ENCODE measurements at regions not wholly inside any gene's neighbourhood (a gene's known extent, or its start where the extent isn't known, plus 50 kb on each side); places are given as distances from the start of the nearest gene placed in this dataset.

GRCh38 chr3:163273694-163274093 is 1777.1 kb downstream of the OTOL1 start:
- H3K36me3 Mint-ChIP-seq, result no peaks in the 10 kb centered on the region

GRCh38 chr3:163266731-163267130 is 1770.1 kb downstream of the OTOL1 start:
- DNase-seq, result no peak
- no peaks in the 10 kb centered on the region for H3K36me3 ChIP-seq (ENCODE audit: control insufficient read depth in 2 of 2, extremely low read depth in 1 of 2, insufficient read depth in 1 of 2, low read length in 1 of 2)
- H3K27ac Mint-ChIP-seq, result no peak overlapping the region
- ChIA-PET CTCF (no interaction called here), POLR2A (no interaction called here)
- no peaks in the 10 kb centered on the region for H3K4me1 ChIP-seq (ENCODE audit: control insufficient read depth in 1 of 2, extremely low read depth in 1 of 2, insufficient read depth in 2 of 2, low read length in 2 of 2)
- H3K27me3 ChIP-seq (replicated peaks in 1 of 2; ENCODE audit: control insufficient read depth in 2 of 2, extremely low read depth in 1 of 2, insufficient read depth in 2 of 2, low read length in 1 of 2), result no peaks in the 10 kb centered on the region
- no peaks in the 10 kb centered on the region for H3K36me3 Mint-ChIP-seq
- no peak overlapping the region for H3K4me3 Mint-ChIP-seq
- no peak overlapping the region for H3K4me3 ChIP-seq (ENCODE audit: control insufficient read depth in 1 of 2, extremely low read depth in 1 of 2, low read length in 1 of 2)
- H3K27me3 Mint-ChIP-seq, result no peaks in the 10 kb centered on the region
- H3K9me3 Mint-ChIP-seq, result peaks cover 17 to 39% (median 26%) of the 10 kb centered on the region in 3 donors
- no peak for ATAC-seq (replicated peaks in 1 of 4)
- no peak overlapping the region for H3K27ac ChIP-seq (ENCODE audit: low read length)
- no peaks in the 10 kb centered on the region for H3K4me1 Mint-ChIP-seq
- H3K9me3 ChIP-seq, result no peaks in the 10 kb centered on the region

More at GRCh38 chr3:163273694-163274093, 1777.1 kb downstream of the OTOL1 start:
- no peak overlapping the region for H3K4me3 ChIP-seq (ENCODE audit: control insufficient read depth in 1 of 2, extremely low read depth in 1 of 2, low read length in 1 of 2)
- H3K4me1 ChIP-seq (ENCODE audit: control insufficient read depth in 1 of 2, extremely low read depth in 1 of 2, insufficient read depth in 2 of 2, low read length in 2 of 2), result no peaks in the 10 kb centered on the region
- no peaks in the 10 kb centered on the region for H3K4me1 Mint-ChIP-seq
- no peaks in the 10 kb centered on the region for H3K36me3 ChIP-seq (ENCODE audit: control insufficient read depth in 2 of 2, extremely low read depth in 1 of 2, insufficient read depth in 1 of 2, low read length in 1 of 2)
- H3K27ac ChIP-seq (ENCODE audit: low read length), result no peak overlapping the region
- no CpG with 5 or more reads among the region's 2 CpGs for WGBS (ENCODE audit: insufficient coverage)
- no peaks in the 10 kb centered on the region for H3K27me3 Mint-ChIP-seq
- H3K9me3 ChIP-seq, result no peaks in the 10 kb centered on the region
- ChIA-PET CTCF (no interaction called here), POLR2A (no interaction called here)
- H3K9me3 Mint-ChIP-seq, result peaks cover 8 to 18% (median 12%) of the 10 kb centered on the region in 3 donors
- ATAC-seq (replicated peaks in 1 of 4) (no peak), DNase-seq (no peak)
- no peak overlapping the region for H3K27ac Mint-ChIP-seq
- no peaks in the 10 kb centered on the region for H3K27me3 ChIP-seq (replicated peaks in 1 of 2; ENCODE audit: control insufficient read depth in 2 of 2, extremely low read depth in 1 of 2, insufficient read depth in 2 of 2, low read length in 1 of 2)
- no peak overlapping the region for H3K4me3 Mint-ChIP-seq

GRCh38 chr3:163261618-163262017 is 1765.0 kb downstream of the OTOL1 start:
- Mint-ChIP-seq H3K4me1 (no peaks in the 10 kb centered on the region), H3K4me3 (no peak overlapping the region), H3K27ac (no peak overlapping the region), H3K36me3 (no peaks in the 10 kb centered on the region), H3K9me3 (peaks cover 14 to 33% (median 15%) of the 10 kb centered on the region in 3 donors), H3K27me3 (no peaks in the 10 kb centered on the region)
- ChIA-PET CTCF (no interaction called here), POLR2A (no interaction called here)
- Histone ChIP-seq H3K36me3 (ENCODE audit: control insufficient read depth in 2 of 2, extremely low read depth in 1 of 2, insufficient read depth in 1 of 2, low read length in 1 of 2) (no peaks in the 10 kb centered on the region), H3K9me3 (no peaks in the 10 kb centered on the region), H3K4me1 (ENCODE audit: control insufficient read depth in 1 of 2, extremely low read depth in 1 of 2, insufficient read depth in 2 of 2, low read length in 2 of 2) (no peaks in the 10 kb centered on the region), H3K27ac (ENCODE audit: low read length) (no peak overlapping the region), H3K4me3 (ENCODE audit: control insufficient read depth in 1 of 2, extremely low read depth in 1 of 2, low read length in 1 of 2) (no peak overlapping the region), H3K27me3 (replicated peaks in 1 of 2; ENCODE audit: control insufficient read depth in 2 of 2, extremely low read depth in 1 of 2, insufficient read depth in 2 of 2, low read length in 1 of 2) (no peaks in the 10 kb centered on the region)
- no peak for ATAC-seq (replicated peaks in 1 of 4)
- DNase-seq, result no peak

GRCh38 chr3:163261056-163261455 is 1764.4 kb downstream of the OTOL1 start:
- CTCF ChIA-PET, result no interaction called here
- no peak for DNase-seq
- H3K4me1 ChIP-seq (ENCODE audit: control insufficient read depth in 1 of 2, extremely low read depth in 1 of 2, insufficient read depth in 2 of 2, low read length in 2 of 2), result no peaks in the 10 kb centered on the region
- H3K36me3 Mint-ChIP-seq, result no peaks in the 10 kb centered on the region
- POLR2A ChIA-PET, result no interaction called here
- H3K27me3 ChIP-seq (replicated peaks in 1 of 2; ENCODE audit: control insufficient read depth in 2 of 2, extremely low read depth in 1 of 2, insufficient read depth in 2 of 2, low read length in 1 of 2), result no peaks in the 10 kb centered on the region
- no peaks in the 10 kb centered on the region for H3K4me1 Mint-ChIP-seq
- H3K27me3 Mint-ChIP-seq, result no peaks in the 10 kb centered on the region
- ATAC-seq (replicated peaks in 1 of 4), result no peak
- H3K27ac Mint-ChIP-seq, result no peak overlapping the region
- WGBS (ENCODE audit: insufficient coverage), result no CpG with 5 or more reads among the region's 2 CpGs
- no peak overlapping the region for H3K4me3 ChIP-seq (ENCODE audit: control insufficient read depth in 1 of 2, extremely low read depth in 1 of 2, low read length in 1 of 2)
- no peak overlapping the region for H3K27ac ChIP-seq (ENCODE audit: low read length)
- H3K4me3 Mint-ChIP-seq, result no peak overlapping the region
- peaks cover 15 to 31% (median 19%) of the 10 kb centered on the region in 3 donors for H3K9me3 Mint-ChIP-seq
- no peaks in the 10 kb centered on the region for H3K36me3 ChIP-seq (ENCODE audit: control insufficient read depth in 2 of 2, extremely low read depth in 1 of 2, insufficient read depth in 1 of 2, low read length in 1 of 2)
- no peaks in the 10 kb centered on the region for H3K9me3 ChIP-seq

GRCh38 chr3:163218336-163218735 is 1721.7 kb downstream of the OTOL1 start:
- 80% methylated on average over 1 of the region's 2 CpGs for WGBS (ENCODE audit: insufficient coverage)
- ATAC-seq (replicated peaks in 1 of 4), result no peak

GRCh38 chr3:163213838-163214237 is 1717.2 kb downstream of the OTOL1 start:
- H3K27ac ChIP-seq (ENCODE audit: low read length), result no peak overlapping the region
- no peaks in the 10 kb centered on the region for H3K9me3 ChIP-seq
- H3K27me3 ChIP-seq (replicated peaks in 1 of 2; ENCODE audit: control insufficient read depth in 2 of 2, extremely low read depth in 1 of 2, insufficient read depth in 2 of 2, low read length in 1 of 2), result no peaks in the 10 kb centered on the region
- no CpG with 5 or more reads among the region's 1 CpG for WGBS (ENCODE audit: insufficient coverage)
- Mint-ChIP-seq H3K4me3 (no peak overlapping the region), H3K4me1 (no peaks in the 10 kb centered on the region), H3K27me3 (no peaks in the 10 kb centered on the region), H3K9me3 (peaks cover 6 to 21% (median 18%) of the 10 kb centered on the region in 3 donors), H3K27ac (no peak overlapping the region), H3K36me3 (no peaks in the 10 kb centered on the region)
- no peaks in the 10 kb centered on the region for H3K36me3 ChIP-seq (ENCODE audit: control insufficient read depth in 2 of 2, extremely low read depth in 1 of 2, insufficient read depth in 1 of 2, low read length in 1 of 2)
- H3K4me1 ChIP-seq (ENCODE audit: control insufficient read depth in 1 of 2, extremely low read depth in 1 of 2, insufficient read depth in 2 of 2, low read length in 2 of 2), result no peaks in the 10 kb centered on the region
- no peak overlapping the region for H3K4me3 ChIP-seq (ENCODE audit: control insufficient read depth in 1 of 2, extremely low read depth in 1 of 2, low read length in 1 of 2)
- ATAC-seq (replicated peaks in 1 of 4) (no peak), DNase-seq (no peak)
- ChIA-PET POLR2A (no interaction called here), CTCF (no interaction called here)

More at GRCh38 chr3:163218336-163218735, 1721.7 kb downstream of the OTOL1 start:
- no peaks in the 10 kb centered on the region for H3K4me1 ChIP-seq (ENCODE audit: control insufficient read depth in 1 of 2, extremely low read depth in 1 of 2, insufficient read depth in 2 of 2, low read length in 2 of 2)
- Mint-ChIP-seq H3K36me3 (no peaks in the 10 kb centered on the region), H3K4me3 (no peak overlapping the region), H3K27ac (no peak overlapping the region), H3K9me3 (peaks cover 9 to 34% (median 28%) of the 10 kb centered on the region in 3 donors), H3K27me3 (no peaks in the 10 kb centered on the region), H3K4me1 (no peaks in the 10 kb centered on the region)
- H3K36me3 ChIP-seq (ENCODE audit: control insufficient read depth in 2 of 2, extremely low read depth in 1 of 2, insufficient read depth in 1 of 2, low read length in 1 of 2), result no peaks in the 10 kb centered on the region
- H3K27me3 ChIP-seq (replicated peaks in 1 of 2; ENCODE audit: control insufficient read depth in 2 of 2, extremely low read depth in 1 of 2, insufficient read depth in 2 of 2, low read length in 1 of 2), result no peaks in the 10 kb centered on the region
- ChIA-PET CTCF (no interaction called here), POLR2A (no interaction called here)
- no peaks in the 10 kb centered on the region for H3K9me3 ChIP-seq
- no peak for DNase-seq
- no peak overlapping the region for H3K27ac ChIP-seq (ENCODE audit: low read length)
- H3K4me3 ChIP-seq (ENCODE audit: control insufficient read depth in 1 of 2, extremely low read depth in 1 of 2, low read length in 1 of 2), result no peak overlapping the region

- H3K27me3 ChIP-seq (replicated peaks in 1 of 2; ENCODE audit: control insufficient read depth in 2 of 2, extremely low read depth in 1 of 2, insufficient read depth in 2 of 2, low read length in 1 of 2), result no peaks in the 10 kb centered on the region
- H3K9me3 ChIP-seq, result peaks cover 4% of the 10 kb centered on the region
- DNase-seq (no peak), ATAC-seq (replicated peaks in 1 of 4) (no peak)
- peaks cover 6 to 22% (median 9%) of the 10 kb centered on the region in 3 donors for H3K9me3 Mint-ChIP-seq
- no peak overlapping the region for H3K27ac Mint-ChIP-seq
- WGBS (ENCODE audit: insufficient coverage), result no CpG with 5 or more reads among the region's 2 CpGs
- no peaks in the 10 kb centered on the region for H3K4me1 ChIP-seq (ENCODE audit: control insufficient read depth in 1 of 2, extremely low read depth in 1 of 2, insufficient read depth in 2 of 2, low read length in 2 of 2)
- H3K27me3 Mint-ChIP-seq, result no peaks in the 10 kb centered on the region
- CTCF ChIA-PET, result no interaction called here
- POLR2A ChIA-PET, result no interaction called here
- H3K27ac ChIP-seq (ENCODE audit: low read length), result no peak overlapping the region
- H3K36me3 ChIP-seq (ENCODE audit: control insufficient read depth in 2 of 2, extremely low read depth in 1 of 2, insufficient read depth in 1 of 2, low read length in 1 of 2), result no peaks in the 10 kb centered on the region
- no peaks in the 10 kb centered on the region for H3K4me1 Mint-ChIP-seq
- H3K4me3 ChIP-seq (ENCODE audit: control insufficient read depth in 1 of 2, extremely low read depth in 1 of 2, low read length in 1 of 2), result no peak overlapping the region
- H3K4me3 Mint-ChIP-seq, result no peak overlapping the region
- H3K36me3 Mint-ChIP-seq, result no peaks in the 10 kb centered on the region
Measured at GRCh38 chr3:163196815-163197374, 1700.3 kb downstream of the OTOL1 start.

Data from T-cell (primary cell).